ENCODE measurements at regions not wholly inside any gene's neighbourhood (a gene's known extent, or its start where the extent isn't known, plus 50 kb on each side); places are given as distances from the start of the nearest gene placed in this dataset.
A peak's percentile ranks its signal among the peaks of the same experiment; 100 is the strongest.

- TF ChIP-seq, protein P1, sequence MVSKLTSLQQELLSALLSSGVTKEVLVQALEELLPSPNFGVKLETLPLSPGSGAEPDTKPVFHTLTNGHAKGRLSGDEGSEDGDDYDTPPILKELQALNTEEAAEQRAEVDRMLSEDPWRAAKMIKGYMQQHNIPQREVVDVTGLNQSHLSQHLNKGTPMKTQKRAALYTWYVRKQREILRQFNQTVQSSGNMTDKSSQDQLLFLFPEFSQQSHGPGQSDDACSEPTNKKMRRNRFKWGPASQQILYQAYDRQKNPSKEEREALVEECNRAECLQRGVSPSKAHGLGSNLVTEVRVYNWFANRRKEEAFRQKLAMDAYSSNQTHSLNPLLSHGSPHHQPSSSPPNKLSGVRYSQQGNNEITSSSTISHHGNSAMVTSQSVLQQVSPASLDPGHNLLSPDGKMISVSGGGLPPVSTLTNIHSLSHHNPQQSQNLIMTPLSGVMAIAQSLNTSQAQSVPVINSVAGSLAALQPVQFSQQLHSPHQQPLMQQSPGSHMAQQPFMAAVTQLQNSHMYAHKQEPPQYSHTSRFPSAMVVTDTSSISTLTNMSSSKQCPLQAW (CRISPR knock-in tag; IDR thresholded peaks at IDR 0.05): peak; percentile 61; the same call in 1 of the 2 replicates
- TF ChIP-seq CEBPG (CRISPR knock-in tag; IDR thresholded peaks at IDR 0.05): peak; percentile 9; the same call in 1 of the 2 replicates
- TF ChIP-seq, protein P2, sequence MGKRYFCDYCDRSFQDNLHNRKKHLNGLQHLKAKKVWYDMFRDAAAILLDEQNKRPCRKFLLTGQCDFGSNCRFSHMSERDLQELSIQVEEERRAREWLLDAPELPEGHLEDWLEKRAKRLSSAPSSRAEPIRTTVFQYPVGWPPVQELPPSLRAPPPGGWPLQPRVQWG (CRISPR knock-in tag; IDR thresholded peaks at IDR 0.05; ENCODE audit: borderline replicate concordance, low read depth): no peak
- TF ChIP-seq ZFP91 (CRISPR knock-in tag; IDR thresholded peaks at IDR 0.05; ENCODE audit: borderline replicate concordance): 0 out of 2 replicates have a peak, but pooled peaks have one; percentile 34
- TF ChIP-seq HNRNPLL (IDR thresholded peaks at IDR 0.05; ENCODE audit: low read depth, low read length, poor library complexity, severe bottlenecking): no peak
- TF ChIP-seq ZNF776 (CRISPR knock-in tag; IDR thresholded peaks at IDR 0.05): no peak
- TF ChIP-seq, protein P3, sequence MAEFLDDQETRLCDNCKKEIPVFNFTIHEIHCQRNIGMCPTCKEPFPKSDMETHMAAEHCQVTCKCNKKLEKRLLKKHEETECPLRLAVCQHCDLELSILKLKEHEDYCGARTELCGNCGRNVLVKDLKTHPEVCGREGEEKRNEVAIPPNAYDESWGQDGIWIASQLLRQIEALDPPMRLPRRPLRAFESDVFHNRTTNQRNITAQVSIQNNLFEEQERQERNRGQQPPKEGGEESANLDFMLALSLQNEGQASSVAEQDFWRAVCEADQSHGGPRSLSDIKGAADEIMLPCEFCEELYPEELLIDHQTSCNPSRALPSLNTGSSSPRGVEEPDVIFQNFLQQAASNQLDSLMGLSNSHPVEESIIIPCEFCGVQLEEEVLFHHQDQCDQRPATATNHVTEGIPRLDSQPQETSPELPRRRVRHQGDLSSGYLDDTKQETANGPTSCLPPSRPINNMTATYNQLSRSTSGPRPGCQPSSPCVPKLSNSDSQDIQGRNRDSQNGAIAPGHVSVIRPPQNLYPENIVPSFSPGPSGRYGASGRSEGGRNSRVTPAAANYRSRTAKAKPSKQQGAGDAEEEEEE (CRISPR knock-in tag; IDR thresholded peaks at IDR 0.05; ENCODE audit: borderline replicate concordance): no peak
- TF ChIP-seq ESRRA (CRISPR knock-in tag; IDR thresholded peaks at IDR 0.05; ENCODE audit: low read depth): no peak
- TF ChIP-seq, protein P4, sequence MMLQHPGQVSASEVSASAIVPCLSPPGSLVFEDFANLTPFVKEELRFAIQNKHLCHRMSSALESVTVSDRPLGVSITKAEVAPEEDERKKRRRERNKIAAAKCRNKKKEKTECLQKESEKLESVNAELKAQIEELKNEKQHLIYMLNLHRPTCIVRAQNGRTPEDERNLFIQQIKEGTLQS (CRISPR knock-in tag; IDR thresholded peaks at IDR 0.05): peak; percentile 98
- TF ChIP-seq ZNF7 (CRISPR knock-in tag; IDR thresholded peaks at IDR 0.05): no peak
- 0 out of 2 replicates have a peak, but pooled peaks have one; percentile 22 for TF ChIP-seq PHF20 (CRISPR knock-in tag; IDR thresholded peaks at IDR 0.05)
- TF ChIP-seq GATAD2A (CRISPR knock-in tag; IDR thresholded peaks at IDR 0.05): peak; percentile 80
- no peak for TF ChIP-seq KLF13 (CRISPR knock-in tag; IDR thresholded peaks at IDR 0.05)
- no peak for TF ChIP-seq ZNF260 (CRISPR knock-in tag; IDR thresholded peaks at IDR 0.05; ENCODE audit: borderline replicate concordance, low read depth)
- peak; percentile 79 for TF ChIP-seq RARA (CRISPR knock-in tag; IDR thresholded peaks at IDR 0.05)
- no peak; the same call in 1 of the 2 replicates for TF ChIP-seq FOXK1 (CRISPR knock-in tag; IDR thresholded peaks at IDR 0.05; ENCODE audit: borderline replicate concordance, low read depth)
- TF ChIP-seq, protein P5, sequence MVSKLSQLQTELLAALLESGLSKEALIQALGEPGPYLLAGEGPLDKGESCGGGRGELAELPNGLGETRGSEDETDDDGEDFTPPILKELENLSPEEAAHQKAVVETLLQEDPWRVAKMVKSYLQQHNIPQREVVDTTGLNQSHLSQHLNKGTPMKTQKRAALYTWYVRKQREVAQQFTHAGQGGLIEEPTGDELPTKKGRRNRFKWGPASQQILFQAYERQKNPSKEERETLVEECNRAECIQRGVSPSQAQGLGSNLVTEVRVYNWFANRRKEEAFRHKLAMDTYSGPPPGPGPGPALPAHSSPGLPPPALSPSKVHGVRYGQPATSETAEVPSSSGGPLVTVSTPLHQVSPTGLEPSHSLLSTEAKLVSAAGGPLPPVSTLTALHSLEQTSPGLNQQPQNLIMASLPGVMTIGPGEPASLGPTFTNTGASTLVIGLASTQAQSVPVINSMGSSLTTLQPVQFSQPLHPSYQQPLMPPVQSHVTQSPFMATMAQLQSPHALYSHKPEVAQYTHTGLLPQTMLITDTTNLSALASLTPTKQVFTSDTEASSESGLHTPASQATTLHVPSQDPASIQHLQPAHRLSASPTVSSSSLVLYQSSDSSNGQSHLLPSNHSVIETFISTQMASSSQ (IDR thresholded peaks at IDR 0.05; ENCODE audit: low read depth): 0 out of 2 replicates have a peak, but pooled peaks have one; percentile 9
- TF ChIP-seq, protein P5 (CRISPR knock-in tag; IDR thresholded peaks at IDR 0.05; ENCODE audit: borderline replicate concordance): no peak
- TF ChIP-seq TAF1 (CRISPR knock-in tag; IDR thresholded peaks at IDR 0.05): peak; percentile 45; the same call in 1 of the 2 replicates
- no peak for TF ChIP-seq ZNF781 (CRISPR knock-in tag; IDR thresholded peaks at IDR 0.05; ENCODE audit: borderline replicate concordance, not compliant biosample characterization)
These were observed 123.7 kb upstream of the CPEB4 start (continued) for GRCh38 chr5:173764332-173765028.

All from HepG2 (cell line).